ENCODE measurements at regions not wholly inside any gene's neighbourhood (a gene's known extent, or its start where the extent isn't known, plus 50 kb on each side); places are given as distances from the start of the nearest gene placed in this dataset.

GRCh38 chr2:172280571-172281361, 146.6 kb upstream of the ITGA6 start:
- TF ChIP-seq, protein P1, sequence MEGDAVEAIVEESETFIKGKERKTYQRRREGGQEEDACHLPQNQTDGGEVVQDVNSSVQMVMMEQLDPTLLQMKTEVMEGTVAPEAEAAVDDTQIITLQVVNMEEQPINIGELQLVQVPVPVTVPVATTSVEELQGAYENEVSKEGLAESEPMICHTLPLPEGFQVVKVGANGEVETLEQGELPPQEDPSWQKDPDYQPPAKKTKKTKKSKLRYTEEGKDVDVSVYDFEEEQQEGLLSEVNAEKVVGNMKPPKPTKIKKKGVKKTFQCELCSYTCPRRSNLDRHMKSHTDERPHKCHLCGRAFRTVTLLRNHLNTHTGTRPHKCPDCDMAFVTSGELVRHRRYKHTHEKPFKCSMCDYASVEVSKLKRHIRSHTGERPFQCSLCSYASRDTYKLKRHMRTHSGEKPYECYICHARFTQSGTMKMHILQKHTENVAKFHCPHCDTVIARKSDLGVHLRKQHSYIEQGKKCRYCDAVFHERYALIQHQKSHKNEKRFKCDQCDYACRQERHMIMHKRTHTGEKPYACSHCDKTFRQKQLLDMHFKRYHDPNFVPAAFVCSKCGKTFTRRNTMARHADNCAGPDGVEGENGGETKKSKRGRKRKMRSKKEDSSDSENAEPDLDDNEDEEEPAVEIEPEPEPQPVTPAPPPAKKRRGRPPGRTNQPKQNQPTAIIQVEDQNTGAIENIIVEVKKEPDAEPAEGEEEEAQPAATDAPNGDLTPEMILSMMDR (IDR thresholded peaks at IDR 0.05; ENCODE audit: low read depth, low read length, poor library complexity, severe bottlenecking), result no peak
- TF ChIP-seq EZH2phosphoT487 (IDR thresholded peaks at IDR 0.05; ENCODE audit: borderline replicate concordance, low read length), result no peak
